ENCODE measurements at regions not wholly inside any gene's neighbourhood (a gene's known extent, or its start where the extent isn't known, plus 50 kb on each side); places are given as distances from the start of the nearest gene placed in this dataset.

- H3K27me3 ChIP-seq (ENCODE audit: low read length) = no peaks in the 10 kb centered on the region
- no peaks in the 10 kb centered on the region for H4K20me1 ChIP-seq (ENCODE audit: low read depth, low read length)
- no peak for TF ChIP-seq EZH2phosphoT487 (conservative IDR thresholded peaks at IDR 0.05; ENCODE audit: low read length)
- no peak for TF ChIP-seq CTCF (IDR thresholded peaks at IDR 0.05; ENCODE audit: insufficient read depth, low read length, poor library complexity, severe bottlenecking)
- H3K4me3 ChIP-seq (ENCODE audit: insufficient read depth, low read length, poor library complexity, severe bottlenecking) = no peak overlapping the region
- no peaks in the 10 kb centered on the region for H3K9me3 ChIP-seq (ENCODE audit: insufficient read depth, low read length)
- no peak overlapping the region for H3K9ac ChIP-seq (ENCODE audit: low read length)
- no peaks in the 10 kb centered on the region for H3K79me2 ChIP-seq (ENCODE audit: insufficient read depth, low read length)
- H3K4me2 ChIP-seq (ENCODE audit: low read depth, low read length, poor library complexity, severe bottlenecking) = no peak overlapping the region
- H3F3A ChIP-seq (ENCODE audit: insufficient read depth) = no peaks in the 10 kb centered on the region
- no peak overlapping the region for H2AFZ ChIP-seq (ENCODE audit: low read depth, low read length, severe bottlenecking)
- no peaks in the 10 kb centered on the region for H3K36me3 ChIP-seq (ENCODE audit: low read length)
- no peak overlapping the region for H3K27ac ChIP-seq (ENCODE audit: low read depth, low read length)
- no peaks in the 10 kb centered on the region for H3K9me2 ChIP-seq (replicated peaks; ENCODE audit: insufficient read depth, low read length)
Measured at GRCh38 chr2:101638181-101638711, 59.3 kb upstream of the MAP4K4 start.

GRCh38 chr2:101630224-101630949, 67.1 kb upstream of the MAP4K4 start:
- Histone ChIP-seq H3K4me3 (ENCODE audit: insufficient read depth, low read length, poor library complexity, severe bottlenecking) (no peak overlapping the region), H3K79me2 (ENCODE audit: insufficient read depth, low read length) (no peaks in the 10 kb centered on the region), H2AFZ (ENCODE audit: low read depth, low read length, severe bottlenecking) (no peak overlapping the region), H3K27ac (ENCODE audit: low read depth, low read length) (no peak overlapping the region), H3F3A (ENCODE audit: insufficient read depth) (no peaks in the 10 kb centered on the region), H3K27me3 (ENCODE audit: low read length) (no peaks in the 10 kb centered on the region), H3K36me3 (ENCODE audit: low read length) (no peaks in the 10 kb centered on the region), H3K9me3 (ENCODE audit: insufficient read depth, low read length) (no peaks in the 10 kb centered on the region), H3K9ac (ENCODE audit: low read length) (no peak overlapping the region), H4K20me1 (ENCODE audit: low read depth, low read length) (no peaks in the 10 kb centered on the region), H3K4me2 (ENCODE audit: low read depth, low read length, poor library complexity, severe bottlenecking) (no peak overlapping the region), H3K9me2 (replicated peaks; ENCODE audit: insufficient read depth, low read length) (no peaks in the 10 kb centered on the region)
- TF ChIP-seq EZH2phosphoT487 (conservative IDR thresholded peaks at IDR 0.05; ENCODE audit: low read length) (no peak), CTCF (IDR thresholded peaks at IDR 0.05; ENCODE audit: insufficient read depth, low read length, poor library complexity, severe bottlenecking) (no peak)

GRCh38 chr2:101628030-101628392, 69.5 kb upstream of the MAP4K4 start:
- Histone ChIP-seq H3K9me3 (ENCODE audit: insufficient read depth, low read length) (no peaks in the 10 kb centered on the region), H4K20me1 (ENCODE audit: low read depth, low read length) (no peaks in the 10 kb centered on the region), H3K36me3 (ENCODE audit: low read length) (no peaks in the 10 kb centered on the region), H3K27me3 (ENCODE audit: low read length) (no peaks in the 10 kb centered on the region), H3K27ac (ENCODE audit: low read depth, low read length) (no peak overlapping the region), H3K9me2 (replicated peaks; ENCODE audit: insufficient read depth, low read length) (no peaks in the 10 kb centered on the region), H3K9ac (ENCODE audit: low read length) (no peak overlapping the region), H3K4me2 (ENCODE audit: low read depth, low read length, poor library complexity, severe bottlenecking) (no peak overlapping the region), H3K79me2 (ENCODE audit: insufficient read depth, low read length) (no peaks in the 10 kb centered on the region), H3F3A (ENCODE audit: insufficient read depth) (no peaks in the 10 kb centered on the region), H3K4me3 (ENCODE audit: insufficient read depth, low read length, poor library complexity, severe bottlenecking) (no peak overlapping the region), H2AFZ (ENCODE audit: low read depth, low read length, severe bottlenecking) (no peak overlapping the region)
- TF ChIP-seq EZH2phosphoT487 (conservative IDR thresholded peaks at IDR 0.05; ENCODE audit: low read length) = no peak
- TF ChIP-seq CTCF (IDR thresholded peaks at IDR 0.05; ENCODE audit: insufficient read depth, low read length, poor library complexity, severe bottlenecking) = no peak
